HepG2 (cell line): ENCODE measurements at regions not wholly inside any gene's neighbourhood (a gene's known extent, or its start where the extent isn't known, plus 50 kb on each side); places are given as distances from the start of the nearest gene placed in this dataset.

Source experiments
- ATAC-seq: fragments of 200-7000 bp; cut with Tn5 transposase; 3 replicates; pipeline ENCODE4 v1.9.1; 2020; ENCODE audit warnings: mild to moderate bottlenecking, moderate library complexity
- BruUV-seq: library from RNA; stranded (reverse); fragments of 400-500 nt; replicated peaks from 2 replicates; lab custom pipeline; 2021; lab: Mats Ljungman, UMichigan
- CTCF ChIA-PET: fragments of 300-600 bp; formaldehyde crosslinking; extraction: SDS; loops from one replicate; lab custom pipeline; 2021; ENCODE audit warnings: low total read pairs, inconsistent platforms, low intra/inter-chr PET ratio; lab: Yijun Ruan, JAX
- POLR2A ChIA-PET: fragments of 350-600 bp; sonication (Branson Sonifier 250); formaldehyde crosslinking; loops from one replicate; lab custom pipeline; 2020; ENCODE audit warnings: antibody characterized with exemption, inconsistent platforms; lab: Yijun Ruan, JAX
- DNase-seq: peaks from one replicate; pipeline ENCODE4 v3.0.0-alpha.2; 2015; ENCODE audit warnings: low spot score
- FAIRE-seq: peaks from 3 replicates; lab custom pipeline; 2011; peaks lifted over from hg19 to GRCh38; lab: Jason Lieb, UNC
- H2AFZ ChIP-seq: one replicate; pipeline ENCODE4 v1.6.1; 2011; ENCODE audit warnings: low read length, inconsistent platforms
- H3K27ac ChIP-seq: fragments of 300-600 bp; 3 replicates; pipeline ENCODE4 v1.8.0; 2011; ENCODE audit warnings: mixed run types, mild to moderate bottlenecking, mixed read lengths, low read length, inconsistent platforms; ENCODE audit not compliant: insufficient read depth; ENCODE audit errors: extremely low read length
- H3K27me3 ChIP-seq, 2 experiments: fragments of 200-600 bp in 1 of 2; 2 replicates in 1 of 2; 3 replicates in 1 of 2; pipeline versions ENCODE4 v1.6.0 to v1.8.0; 2011; ENCODE audit warnings: low read length in 2 of 2, mild to moderate bottlenecking in 2 of 2, moderate library complexity in 2 of 2, inconsistent platforms in 1 of 2; ENCODE audit not compliant: insufficient read depth in 2 of 2, control insufficient read depth in 1 of 2
- H3K36me3 ChIP-seq, 2 experiments: fragments of 200-600 bp in 1 of 2; replicated peaks in 1 of 2; 2 replicates in 1 of 2; 3 replicates in 1 of 2; pipeline versions ENCODE4 v1.5.1 to v1.8.0; 2011; ENCODE audit warnings: low read length in 2 of 2, inconsistent platforms in 1 of 2; ENCODE audit not compliant: insufficient read depth in 2 of 2, control insufficient read depth in 1 of 2
- H3K4me1 ChIP-seq: 2 replicates; pipeline ENCODE4 v1.5.1; 2012; ENCODE audit warnings: low read length, inconsistent platforms; ENCODE audit not compliant: insufficient read depth
- H3K4me2 ChIP-seq: 2 replicates; pipeline ENCODE4 v1.6.0; 2011; ENCODE audit warnings: low read depth, low read length, inconsistent platforms
- H3K4me3 ChIP-seq, 3 experiments: fragments of 200-600 bp in 1 of 3; sonication (generic), shearing (Covaris generic) in 1 of 3; replicated peaks in 1 of 3; 2 replicates each; pipeline ENCODE4 v1.5.1; 2011 to 2016; ENCODE audit warnings: low read length in 3 of 3, inconsistent platforms in 2 of 3, low read depth in 2 of 3, mild to moderate bottlenecking in 2 of 3, control low read depth in 1 of 3, mixed read lengths in 1 of 3; ENCODE audit not compliant: insufficient read depth in 1 of 3
- H3K79me2 ChIP-seq: one replicate; pipeline ENCODE4 v1.6.1; 2011; ENCODE audit warnings: low read length, inconsistent platforms; ENCODE audit not compliant: insufficient read depth
- H3K9ac ChIP-seq: 2 replicates; pipeline ENCODE4 v1.6.0; 2011; ENCODE audit warnings: mild to moderate bottlenecking, low read depth, low read length, inconsistent platforms; ENCODE audit not compliant: insufficient read depth
- H3K9me3 ChIP-seq: 2 replicates; pipeline ENCODE4 v1.5.1; 2012; ENCODE audit warnings: mild to moderate bottlenecking, low read length
- H4K20me1 ChIP-seq: 2 replicates; pipeline ENCODE4 v1.6.0; 2011; ENCODE audit warnings: inconsistent platforms, mild to moderate bottlenecking, low read length, moderate library complexity; ENCODE audit not compliant: insufficient read depth
- AHR ChIP-seq: IDR thresholded peaks from 2 replicates; pipeline ENCODE4 v1.6.1; 2018; ENCODE audit warnings: missing genetic modification reagents, missing compliant biosample characterization
- CCDC6 ChIP-seq: sonication (generic); formaldehyde crosslinking; IDR thresholded peaks from 2 replicates; pipeline ENCODE4 v1.8.1; 2022; ENCODE audit warnings: mild to moderate bottlenecking, missing genetic modification reagents, moderate library complexity
- DPF2 ChIP-seq: sonication (generic); formaldehyde crosslinking; IDR thresholded peaks from 2 replicates; pipeline ENCODE4 v1.4.0; 2020; ENCODE audit warnings: mild to moderate bottlenecking, low read depth, missing genetic modification reagents, borderline replicate concordance
- FOXC1 ChIP-seq: sonication (generic); formaldehyde crosslinking; IDR thresholded peaks from 2 replicates; pipeline ENCODE4 v1.8.0; 2022; ENCODE audit warnings: mild to moderate bottlenecking, missing genetic modification reagents, borderline replicate concordance
- GABPA ChIP-seq, 2 experiments: IDR thresholded peaks; 2 replicates each; pipeline ENCODE4 v1.6.1; 2011 to 2016; ENCODE audit warnings: low read depth in 2 of 2, low read length in 1 of 2, missing biosample characterization in 1 of 2, missing genetic modification characterization in 1 of 2
- GATAD1 ChIP-seq: IDR thresholded peaks from 2 replicates; pipeline ENCODE4 v1.6.1; 2016; ENCODE audit warnings: missing genetic modification reagents, missing compliant biosample characterization
- KLF13 ChIP-seq: sonication (generic); formaldehyde crosslinking; IDR thresholded peaks from 2 replicates; pipeline ENCODE4 v1.4.0; 2020; ENCODE audit warnings: mild to moderate bottlenecking, missing genetic modification reagents
- PRMT3 ChIP-seq: sonication (generic); formaldehyde crosslinking; IDR thresholded peaks from 2 replicates; pipeline ENCODE4 v1.8.1; 2022; ENCODE audit warnings: low read depth, mild to moderate bottlenecking, moderate library complexity, missing genetic modification reagents, borderline replicate concordance
- ZFP41 ChIP-seq: sonication (generic); formaldehyde crosslinking; IDR thresholded peaks from 2 replicates; pipeline ENCODE4 v1.4.0; 2020; ENCODE audit warnings: mild to moderate bottlenecking, missing genetic modification reagents, borderline replicate concordance
- in situ Hi-C: cut with HindIII; loops from 2 replicates; pipeline ENCODE4 v1.10.0; 2017; ENCODE audit warnings: low pct_unique_long_range_greater_than_20kb; ENCODE audit not compliant: extremely low pct_ligation_motif_present
- intact Hi-C: fragments of 100-400 bp; cut with micrococcal nuclease; formaldehyde crosslinking; loops from one replicate; pipeline ENCODE4 v1.10.0; 2022; ENCODE audit not compliant: unreplicated experiment
- TF ChIP-seq, protein P1 (sequence below): IDR thresholded peaks from 2 replicates; pipeline ENCODE4 v1.6.1; 2016; ENCODE audit warnings: mild to moderate bottlenecking, missing biosample characterization, missing genetic modification reagents
- TF ChIP-seq, protein P2 (sequence below): sonication (generic); formaldehyde crosslinking; IDR thresholded peaks from 2 replicates; pipeline ENCODE4 v1.5.0; 2020; ENCODE audit warnings: missing genetic modification reagents, mild to moderate bottlenecking, borderline replicate concordance

DNA sequence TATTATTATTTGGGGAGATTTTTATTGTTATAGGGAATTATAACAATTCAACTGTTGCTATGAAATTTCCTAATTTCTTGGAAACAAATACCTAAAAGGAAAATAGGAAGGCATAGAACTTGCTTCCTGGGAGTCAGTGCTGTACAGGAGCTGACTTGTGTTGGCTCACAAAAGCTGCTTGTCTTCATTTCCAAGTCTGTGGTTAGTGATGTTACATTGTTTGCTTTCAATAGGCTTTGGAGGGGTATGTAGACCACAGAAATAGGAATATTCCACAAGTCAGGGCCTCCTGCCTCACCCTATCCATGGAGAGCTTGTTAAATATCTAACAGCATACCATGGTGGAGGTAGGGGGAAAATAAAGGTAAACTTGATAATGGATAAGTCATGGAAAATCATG, 688.9 kb upstream of the FAM98A start:
- Histone ChIP-seq H2AFZ (no peak overlapping the region), H3K4me1 (no peaks in the 10 kb centered on the region), H3K27me3 (no peaks in the 10 kb centered on the region), H3K27ac (no peak overlapping the region), H4K20me1 (no peaks in the 10 kb centered on the region), H3K4me2 (no peak overlapping the region), H3K4me3 (no peak overlapping the region), H3K9ac (no peak overlapping the region), H3K9me3 (0 out of 2 replicates have a peak, but pooled peaks cover 10% of the 10 kb centered on the region), H3K79me2 (no peaks in the 10 kb centered on the region), H3K36me3 (no peaks in the 10 kb centered on the region)
- CTCF ChIA-PET: no interaction called here
- ATAC-seq (no peak), DNase-seq (no peak), FAIRE-seq (no peak)
- BruUV-seq: no TSS peak
- TF ChIP-seq, protein P1, sequence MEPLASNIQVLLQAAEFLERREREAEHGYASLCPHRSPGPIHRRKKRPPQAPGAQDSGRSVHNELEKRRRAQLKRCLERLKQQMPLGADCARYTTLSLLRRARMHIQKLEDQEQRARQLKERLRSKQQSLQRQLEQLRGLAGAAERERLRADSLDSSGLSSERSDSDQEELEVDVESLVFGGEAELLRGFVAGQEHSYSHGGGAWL (CRISPR knock-in tag): no peak
- TF ChIP-seq PRMT3 (CRISPR knock-in tag): no peak
- no peak for TF ChIP-seq CCDC6
- TF ChIP-seq FOXC1 (CRISPR knock-in tag): no peak
- TF ChIP-seq, protein P2, sequence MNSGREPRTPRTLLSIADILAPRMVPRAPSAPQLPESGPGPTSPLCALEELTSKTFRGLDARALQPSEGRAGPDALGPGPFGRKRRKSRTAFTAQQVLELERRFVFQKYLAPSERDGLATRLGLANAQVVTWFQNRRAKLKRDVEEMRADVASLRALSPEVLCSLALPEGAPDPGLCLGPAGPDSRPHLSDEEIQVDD (CRISPR knock-in tag): no peak
- TF ChIP-seq ZFP41: no peak
- TF ChIP-seq GABPA (IDR thresholded peaks at IDR 0.05; ENCODE audit: low read depth, low read length): no peak
- TF ChIP-seq GABPA (CRISPR knock-in tag; IDR thresholded peaks at IDR 0.05; ENCODE audit: low read depth): no peak
- no peak for TF ChIP-seq DPF2 (CRISPR knock-in tag)
- TF ChIP-seq AHR (CRISPR knock-in tag): no peak
- no peak for TF ChIP-seq KLF13 (CRISPR knock-in tag)
- no peak for TF ChIP-seq GATAD1 (CRISPR knock-in tag)
- in situ Hi-C loops: no loop called here
- POLR2A ChIA-PET: no interaction called here
- intact Hi-C loops: no loop called here
